Esophagus squamous epithelium (tissue), 4 donors: ENCODE measurements at regions not wholly inside any gene's neighbourhood (a gene's known extent, or its start where the extent isn't known, plus 50 kb on each side); places are given as distances from the start of the nearest gene placed in this dataset.

ENCODE experiments used
- POLR2A ChIP-seq, 4 donors: fragments of 450-650 bp; IDR thresholded peaks; one replicate each; pipeline ENCODE4 v1.6.1; 2017; ENCODE audit warnings: antibody characterized with exemption in 4 of 4, mild to moderate bottlenecking in 4 of 4, moderate library complexity in 3 of 4
- TF ChIP-seq, protein P1 (sequence below), 6 experiments: fragments of 450-650 bp in 4 of 6; fragments of 200-600 bp in 2 of 6; sonication (generic) in 2 of 6; IDR thresholded peaks; one replicate each; pipeline ENCODE4 v1.5.1; 2016 to 2019; ENCODE audit warnings: antibody characterized with exemption in 6 of 6, mild to moderate bottlenecking in 4 of 6, moderate library complexity in 4 of 6

DNA sequence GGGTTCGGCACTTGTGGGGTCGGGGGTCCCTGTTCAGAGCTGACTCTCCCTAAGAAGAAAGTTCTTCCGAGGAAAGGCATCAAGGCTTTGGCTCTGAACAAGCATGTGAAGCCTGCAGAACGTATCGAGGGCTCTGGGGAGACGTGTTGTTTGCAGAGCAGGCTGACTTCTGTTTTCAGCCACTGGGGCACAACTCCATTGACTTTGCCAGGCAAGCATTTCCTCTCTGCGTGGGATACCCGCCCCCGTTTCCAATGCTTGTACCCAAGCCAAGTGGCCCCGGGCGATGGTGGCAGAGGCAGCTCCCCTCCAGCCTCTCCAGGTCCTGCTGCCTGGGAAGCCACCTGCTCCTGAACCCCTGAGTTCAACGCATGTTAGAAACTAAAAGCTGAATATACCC is 255.7 kb downstream of the RBFOX3 start:
- TF ChIP-seq, protein P1, sequence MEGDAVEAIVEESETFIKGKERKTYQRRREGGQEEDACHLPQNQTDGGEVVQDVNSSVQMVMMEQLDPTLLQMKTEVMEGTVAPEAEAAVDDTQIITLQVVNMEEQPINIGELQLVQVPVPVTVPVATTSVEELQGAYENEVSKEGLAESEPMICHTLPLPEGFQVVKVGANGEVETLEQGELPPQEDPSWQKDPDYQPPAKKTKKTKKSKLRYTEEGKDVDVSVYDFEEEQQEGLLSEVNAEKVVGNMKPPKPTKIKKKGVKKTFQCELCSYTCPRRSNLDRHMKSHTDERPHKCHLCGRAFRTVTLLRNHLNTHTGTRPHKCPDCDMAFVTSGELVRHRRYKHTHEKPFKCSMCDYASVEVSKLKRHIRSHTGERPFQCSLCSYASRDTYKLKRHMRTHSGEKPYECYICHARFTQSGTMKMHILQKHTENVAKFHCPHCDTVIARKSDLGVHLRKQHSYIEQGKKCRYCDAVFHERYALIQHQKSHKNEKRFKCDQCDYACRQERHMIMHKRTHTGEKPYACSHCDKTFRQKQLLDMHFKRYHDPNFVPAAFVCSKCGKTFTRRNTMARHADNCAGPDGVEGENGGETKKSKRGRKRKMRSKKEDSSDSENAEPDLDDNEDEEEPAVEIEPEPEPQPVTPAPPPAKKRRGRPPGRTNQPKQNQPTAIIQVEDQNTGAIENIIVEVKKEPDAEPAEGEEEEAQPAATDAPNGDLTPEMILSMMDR (IDR thresholded peaks at IDR 0.05) = no peak
- no peak for TF ChIP-seq POLR2A (IDR thresholded peaks at IDR 0.05)
